ENCODE measurements at regions not wholly inside any gene's neighbourhood (a gene's known extent, or its start where the extent isn't known, plus 50 kb on each side); places are given as distances from the start of the nearest gene placed in this dataset.

DNA sequence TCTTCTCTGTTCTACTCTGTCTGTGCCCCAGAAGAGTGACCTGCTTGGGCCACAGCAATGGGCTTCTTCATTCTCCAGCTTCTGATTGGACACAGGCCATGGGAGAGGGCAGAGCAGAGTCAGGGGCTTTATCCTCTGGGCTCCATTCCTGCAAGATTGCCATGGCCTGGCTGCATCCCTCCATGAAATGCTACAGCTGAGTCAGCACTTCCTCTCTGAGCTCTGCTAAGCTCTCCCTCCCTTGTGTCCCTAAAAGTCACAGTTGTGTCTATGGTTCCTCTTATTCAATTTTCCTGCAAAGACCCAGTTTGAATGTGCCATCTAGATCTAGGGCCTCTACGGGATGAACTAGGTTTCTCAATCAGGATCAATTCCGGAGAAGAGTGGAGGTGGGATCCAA lies 903.8 kb downstream of the TYW1 start:
- CTCF ChIA-PET = no interaction called here
- no TSS peak for BruUV-seq (replicated peaks)

More for the DNA sequence above, 903.8 kb downstream of the TYW1 start:
- Histone ChIP-seq H3K56ac (ENCODE audit: extremely low read depth, insufficient read depth, low read length) (no peak overlapping the region), H2BK15ac (ENCODE audit: low read depth, low read length) (no peak overlapping the region), H2AK5ac (ENCODE audit: low read depth, low read length) (no peak overlapping the region), H2BK5ac (ENCODE audit: low read depth, low read length, poor library complexity, severe bottlenecking) (no peak overlapping the region), H3K23ac (ENCODE audit: low read depth, low read length) (no peak overlapping the region), H3K4me3 (ENCODE audit: insufficient read depth, low read depth, low read length) (no peak overlapping the region), H3K4ac (ENCODE audit: low read depth, low read length) (no peak overlapping the region), H3K36me3 (ENCODE audit: control insufficient read depth, insufficient read depth, low read length) (no peaks in the 10 kb centered on the region), H4K20me1 (ENCODE audit: insufficient read depth, low read length) (no peaks in the 10 kb centered on the region), H3K14ac (replicated peaks; ENCODE audit: low read depth, low read length) (no peak overlapping the region), H3K18ac (ENCODE audit: low read depth, low read length) (no peak overlapping the region), H3K4me2 (ENCODE audit: low read depth, low read length) (no peak overlapping the region), H2AK9ac (replicated peaks; ENCODE audit: low read depth, low read length, poor library complexity) (no peak overlapping the region), H3K9ac (ENCODE audit: low read depth, low read length) (no peak overlapping the region), H4K5ac (ENCODE audit: low read depth, low read length) (no peak overlapping the region), H3K4me1 (ENCODE audit: control insufficient read depth, insufficient read depth, low read length) (no peaks in the 10 kb centered on the region), H3K79me1 (ENCODE audit: low read depth in 1 of 2, low read length in 2 of 2) (no peaks in the 10 kb centered on the region), H4K91ac (ENCODE audit: insufficient read depth, low read depth, low read length) (no peak overlapping the region), H2BK120ac (ENCODE audit: low read depth, low read length) (no peak overlapping the region), H3K27me3 (ENCODE audit: control insufficient read depth, insufficient read depth, low read length) (no peaks in the 10 kb centered on the region), H3K9me3 (ENCODE audit: control insufficient read depth, insufficient read depth, low read length) (peaks cover 7% of the 10 kb centered on the region; the same call in 1 of the 2 replicates), H3K9me1 (ENCODE audit: insufficient read depth, low read length) (no peaks in the 10 kb centered on the region), H2AFZ (replicated peaks; ENCODE audit: low read length, poor library complexity) (no peak overlapping the region), H4K8ac (ENCODE audit: low read depth in 2 of 2, low read length in 2 of 2) (no peak overlapping the region), H2BK20ac (ENCODE audit: low read depth, low read length) (no peak overlapping the region), H3K27ac (ENCODE audit: insufficient read depth, low read length) (no peak overlapping the region)
- TF ChIP-seq RCOR1 (IDR thresholded peaks at IDR 0.05; ENCODE audit: insufficient replicate concordance, low read length) = no peak
- peak; percentile 83 for TF ChIP-seq MAFK (IDR thresholded peaks at IDR 0.05; ENCODE audit: low read depth, low read length)
- intact Hi-C loops (cut with micrococcal nuclease) (no loop called here), dilution Hi-C loops (cut with HindIII; ENCODE audit: low sequenced_read_pairs, unreplicated experiment) (no loop called here), in situ Hi-C loops (cut with MboI; ENCODE audit: low sequenced_read_pairs) (no loop called here)
- WGBS, 2 experiments (ENCODE audit: extremely low coverage in 2 of 2, insufficient read length in 1 of 2) = no CpG with 5 or more reads among the region's 2 CpGs
- POLR2A ChIA-PET (ENCODE audit: unreplicated experiment) = no interaction called here
- ATAC-seq (ENCODE audit: low read depth) = no peak
- DNase-seq = no peak

All from IMR-90 (cell line).